T-helper 9 cell (primary cell): ENCODE measurements at regions not wholly inside any gene's neighbourhood (a gene's known extent, or its start where the extent isn't known, plus 50 kb on each side); places are given as distances from the start of the nearest gene placed in this dataset.

Experiments used
- DNase-seq: peaks from one replicate; pipeline ENCODE4 v3.0.0-alpha.2; 2020

- no peak for DNase-seq
Observed at GRCh38 chr4:98758182-98758581, 99.8 kb upstream of the TSPAN5 start.

GRCh38 chr4:98754736-98755135 lies 96.3 kb upstream of the TSPAN5 start:
- no peak for DNase-seq

- no peak for DNase-seq
Observed at GRCh38 chr4:98749206-98749605, 90.8 kb upstream of the TSPAN5 start.

GRCh38 chr4:98748609-98749008 lies 90.2 kb upstream of the TSPAN5 start:
- no peak for DNase-seq

GRCh38 chr4:98747393-98748091 lies 89.1 kb upstream of the TSPAN5 start:
- DNase-seq: no peak

GRCh38 chr4:98746936-98747335 lies 88.5 kb upstream of the TSPAN5 start:
- no peak for DNase-seq

- DNase-seq: no peak
Observed at GRCh38 chr4:98746530-98746929, 88.1 kb upstream of the TSPAN5 start.

- no peak for DNase-seq
Observed at GRCh38 chr4:98745366-98745765, 87.0 kb upstream of the TSPAN5 start.

GRCh38 chr4:98744372-98745150 lies 86.2 kb upstream of the TSPAN5 start:
- DNase-seq: no peak

GRCh38 chr4:98741952-98742351 lies 83.5 kb upstream of the TSPAN5 start:
- DNase-seq: no peak

- no peak for DNase-seq
Observed at GRCh38 chr4:98739751-98740150, 81.3 kb upstream of the TSPAN5 start.

GRCh38 chr4:98733601-98734000 lies 75.2 kb upstream of the TSPAN5 start:
- DNase-seq: no peak

- DNase-seq: no peak
Observed at GRCh38 chr4:98728871-98729270, 70.5 kb upstream of the TSPAN5 start.

- DNase-seq: no peak
Observed at GRCh38 chr4:98728433-98728832, 70.0 kb upstream of the TSPAN5 start.

GRCh38 chr4:98722000-98722399 lies 63.6 kb upstream of the TSPAN5 start:
- no peak for DNase-seq

GRCh38 chr4:98720871-98721480 lies 62.6 kb upstream of the TSPAN5 start:
- DNase-seq: no peak

GRCh38 chr4:98716796-98717195 lies 58.4 kb upstream of the TSPAN5 start:
- DNase-seq: no peak

GRCh38 chr4:98712607-98713006 lies 54.2 kb upstream of the TSPAN5 start:
- no peak for DNase-seq

- DNase-seq: no peak
Observed at GRCh38 chr4:98711526-98711925, 53.1 kb upstream of the TSPAN5 start.

GRCh38 chr4:98710831-98711230 lies 52.4 kb upstream of the TSPAN5 start:
- no peak for DNase-seq
